Body of pancreas (tissue), 4 donors: ENCODE measurements at regions not wholly inside any gene's neighbourhood (a gene's known extent, or its start where the extent isn't known, plus 50 kb on each side); places are given as distances from the start of the nearest gene placed in this dataset.
A peak's percentile ranks its signal among the peaks of the same experiment; 100 is the strongest.

Experiments
- ATAC-seq: fragments of 150-250 bp; one replicate; pipeline ENCODE4 v1.9.1; 2016
- DNase-seq, 4 donors: peaks; one replicate each; pipeline ENCODE4 v3.0.0-alpha.2; 2019
- H3K27ac ChIP-seq, 4 donors: fragments of 200-600 bp; sonication (generic); 1 replicate in 3 of 4; 2 replicates in 1 of 4; pipeline versions ENCODE4 v1.5.1 to v1.6.1; 2016 to 2019; ENCODE audit warnings: mild to moderate bottlenecking in 1 of 4, mixed read lengths in 1 of 4, moderate library complexity in 1 of 4
- H3K27me3 ChIP-seq, 2 donors: fragments of 200-600 bp; sonication (generic); one replicate each; pipeline ENCODE4 v1.6.0; 2016; ENCODE audit warnings: mild to moderate bottlenecking in 1 of 2
- H3K36me3 ChIP-seq, 2 donors: fragments of 200-600 bp; sonication (generic); replicated peaks in 1 of 2; 2 replicates each; pipeline ENCODE4 v1.5.1; 2016; ENCODE audit warnings: low read depth in 2 of 2; ENCODE audit not compliant: insufficient read depth in 1 of 2
- H3K4me1 ChIP-seq: fragments of 200-600 bp; sonication (generic); one replicate; pipeline ENCODE4 v1.6.0; 2016
- H3K4me3 ChIP-seq, 2 donors: fragments of 200-600 bp; sonication (generic); 1 replicate in 1 of 2; 2 replicates in 1 of 2; pipeline ENCODE4 v1.5.1; 2016 to 2019
- H3K9me3 ChIP-seq, 3 donors: fragments of 200-600 bp; sonication (generic); 1 replicate in 2 of 3; 2 replicates in 1 of 3; pipeline ENCODE4 v1.5.1; 2016
- CTCF ChIP-seq, 7 experiments: fragments of 450-650 bp in 4 of 7; fragments of 200-600 bp in 3 of 7; sonication (generic) in 3 of 7; IDR thresholded peaks; one replicate each; pipeline ENCODE4 v1.5.1; 2016 to 2019; ENCODE audit warnings: antibody characterized with exemption in 7 of 7
- POLR2A ChIP-seq, 3 donors: fragments of 450-650 bp; IDR thresholded peaks; one replicate each; pipeline ENCODE4 v1.6.1; 2016; ENCODE audit warnings: antibody characterized with exemption in 3 of 3, mild to moderate bottlenecking in 2 of 3
- WGBS, 2 donors: methylation state at CpG; one replicate each; pipeline ENCODE4 v1.1.5; 2017; 5-methylcytosine and 5-hydroxymethylcytosine counted together
- intact Hi-C: fragments of 100-400 bp; cut with DNase I; formaldehyde crosslinking; loops from one replicate; pipeline ENCODE4 v1.15.1; 2023

DNA sequence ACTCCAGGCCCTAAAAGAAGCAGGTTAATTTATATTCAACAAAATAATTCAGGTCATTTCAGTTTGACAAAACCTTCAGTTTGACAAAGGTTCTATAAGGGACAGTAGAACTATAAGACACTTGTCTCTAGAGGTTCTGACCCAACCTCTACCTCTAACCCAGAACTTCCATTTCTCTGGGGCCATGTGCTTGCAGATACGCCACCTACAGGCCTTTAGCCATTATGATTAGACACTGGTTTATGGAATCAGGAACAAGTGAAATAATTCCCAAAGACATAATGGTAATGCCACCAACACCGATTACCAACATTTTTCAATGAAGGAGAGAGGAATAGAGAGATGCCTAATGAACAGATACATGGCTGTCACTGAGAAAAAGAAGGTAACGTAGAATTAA is 733.9 kb downstream of the PRELID2 start:
- DNase-seq (peak in 2 of 4 donors; percentile 2 to 6), ATAC-seq (no peak)
- no peaks in the 10 kb centered on the region for H3K36me3 ChIP-seq
- TF ChIP-seq CTCF (IDR thresholded peaks at IDR 0.05) = peak; percentile 10 to 44 (median 36)
- no peak for TF ChIP-seq POLR2A (IDR thresholded peaks at IDR 0.05)
- no peak overlapping the region for H3K4me3 ChIP-seq
- intact Hi-C loops = no loop called here
- H3K9me3 ChIP-seq = no peaks in the 10 kb centered on the region
- H3K4me1 ChIP-seq = no peaks in the 10 kb centered on the region
- H3K27me3 ChIP-seq = no peaks in the 10 kb centered on the region
- no peak overlapping the region for H3K27ac ChIP-seq
- WGBS, 2 donors = 62 to 72% methylated on average over 3 of the region's 3 CpGs

DNA sequence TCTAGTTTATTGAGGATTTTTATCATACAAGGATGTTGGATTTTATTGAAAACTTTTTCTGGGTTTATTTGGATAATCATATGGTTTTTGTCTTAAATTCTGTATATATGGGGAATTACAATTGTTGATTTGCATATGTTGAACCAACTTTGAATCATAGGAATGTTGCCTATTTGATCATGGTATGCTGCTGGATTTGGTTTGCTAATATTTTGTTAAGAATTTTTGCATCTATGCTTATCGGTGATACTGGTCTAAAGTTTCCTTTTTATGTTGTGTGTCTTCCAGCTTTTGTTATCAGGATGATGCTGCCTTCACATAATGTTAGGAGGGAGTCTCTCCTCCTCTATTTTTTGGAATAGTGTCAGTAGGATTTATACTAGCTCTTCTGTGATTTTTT is 745.0 kb downstream of the PRELID2 start:
- H3K9me3 ChIP-seq = no peaks in the 10 kb centered on the region
- H3K4me3 ChIP-seq = no peak overlapping the region
- H3K27me3 ChIP-seq = no peaks in the 10 kb centered on the region
- H3K27ac ChIP-seq = no peak overlapping the region
- DNase-seq = no peak
- ATAC-seq = no peak
- no peaks in the 10 kb centered on the region for H3K36me3 ChIP-seq
- 96 to 100% methylated on average over 1 of the region's 1 CpG for WGBS, 2 donors
- no peak for TF ChIP-seq POLR2A (IDR thresholded peaks at IDR 0.05)
- no peaks in the 10 kb centered on the region for H3K4me1 ChIP-seq
- intact Hi-C loops = no loop called here

DNA sequence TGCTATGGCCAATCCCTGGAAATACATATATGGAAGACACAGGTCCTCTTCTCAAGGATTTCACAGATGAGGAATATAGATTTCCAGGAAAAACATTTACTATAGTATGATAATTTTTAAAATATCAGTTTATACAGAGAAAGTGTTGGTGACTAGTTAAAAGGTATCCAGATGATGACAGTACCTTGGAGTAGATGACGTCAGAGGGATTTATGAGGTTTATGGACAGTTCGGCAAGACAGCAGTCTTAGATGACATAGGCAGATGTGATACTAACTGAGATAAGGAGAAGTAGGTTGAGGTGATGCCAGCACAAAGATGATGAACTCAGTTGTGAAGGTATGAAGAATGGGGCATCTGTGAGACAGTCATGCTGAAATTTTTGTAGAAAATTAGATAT is 750.3 kb downstream of the PRELID2 start:
- no peak for ATAC-seq
- no peaks in the 10 kb centered on the region for H3K27me3 ChIP-seq
- TF ChIP-seq POLR2A (IDR thresholded peaks at IDR 0.05) = no peak
- no peak for TF ChIP-seq CTCF (IDR thresholded peaks at IDR 0.05)
- no peaks in the 10 kb centered on the region for H3K9me3 ChIP-seq
- WGBS, 2 donors = 87 to 89% methylated on average over 2 of the region's 2 CpGs
- H3K27ac ChIP-seq = no peak overlapping the region
- DNase-seq = no peak
- no peak overlapping the region for H3K4me3 ChIP-seq
- intact Hi-C loops = no loop called here
- H3K4me1 ChIP-seq = no peaks in the 10 kb centered on the region
- H3K36me3 ChIP-seq = no peaks in the 10 kb centered on the region

GRCh38 chr5:145077028-145077427 is 758.1 kb downstream of the PRELID2 start:
- TF ChIP-seq CTCF (IDR thresholded peaks at IDR 0.05) (no peak), POLR2A (IDR thresholded peaks at IDR 0.05) (no peak)
- ATAC-seq (no peak), DNase-seq (no peak)
- Histone ChIP-seq H3K27me3 (no peaks in the 10 kb centered on the region), H3K9me3 (no peaks in the 10 kb centered on the region), H3K36me3 (no peaks in the 10 kb centered on the region), H3K4me1 (no peaks in the 10 kb centered on the region), H3K27ac (no peak overlapping the region), H3K4me3 (no peak overlapping the region)
- intact Hi-C loops = no loop called here
- WGBS, 2 donors = 88 to 89% methylated on average over 6 of the region's 6 CpGs

GRCh38 chr5:145076040-145076439 is 759.1 kb downstream of the PRELID2 start:
- no peaks in the 10 kb centered on the region for H3K9me3 ChIP-seq
- no peak overlapping the region for H3K4me3 ChIP-seq
- H3K27me3 ChIP-seq = no peaks in the 10 kb centered on the region
- TF ChIP-seq CTCF (IDR thresholded peaks at IDR 0.05) = no peak
- no peaks in the 10 kb centered on the region for H3K4me1 ChIP-seq
- intact Hi-C loops = no loop called here
- H3K27ac ChIP-seq = no peak overlapping the region
- H3K36me3 ChIP-seq = no peaks in the 10 kb centered on the region
- no peak for DNase-seq
- no peak for ATAC-seq
